Smooth muscle cell (in vitro differentiated cells): ENCODE measurements at regions not wholly inside any gene's neighbourhood (a gene's known extent, or its start where the extent isn't known, plus 50 kb on each side); places are given as distances from the start of the nearest gene placed in this dataset.

ENCODE experiments used
- DNase-seq: peaks from one replicate; lab custom pipeline; 2025; ENCODE audit not compliant: unreplicated experiment; lab: John Stamatoyannopoulos, UW
- H2AFZ ChIP-seq: fragments of 200-600 bp; sonication (generic); 2 replicates; pipeline ENCODE4 v1.6.0; 2016; ENCODE audit warnings: antibody characterized with exemption, low read depth, mild to moderate bottlenecking
- H3F3A ChIP-seq: fragments of 200-600 bp; sonication (generic); 2 replicates; pipeline ENCODE4 v1.6.0; 2017; ENCODE audit warnings: antibody characterized with exemption, low read depth
- H3K27ac ChIP-seq: fragments of 200-600 bp; sonication (generic); 2 replicates; pipeline ENCODE4 v1.5.1; 2016; ENCODE audit warnings: low read depth, mild to moderate bottlenecking
- H3K27me3 ChIP-seq: fragments of 200-600 bp; sonication (generic); 2 replicates; pipeline ENCODE4 v1.6.1; 2016; ENCODE audit warnings: low read depth, mild to moderate bottlenecking
- H3K36me3 ChIP-seq: fragments of 200-600 bp; sonication (generic); 2 replicates; pipeline ENCODE4 v1.5.1; 2016; ENCODE audit warnings: low read depth
- H3K4me1 ChIP-seq: fragments of 200-600 bp; sonication (generic); 2 replicates; pipeline ENCODE4 v1.5.1; 2016; ENCODE audit warnings: low read depth
- H3K4me2 ChIP-seq: fragments of 200-600 bp; sonication (generic); 2 replicates; pipeline ENCODE4 v1.6.0; 2016; ENCODE audit warnings: mild to moderate bottlenecking
- H3K4me3 ChIP-seq: fragments of 200-600 bp; sonication (generic); 2 replicates; pipeline ENCODE4 v1.5.1; 2016; ENCODE audit warnings: mild to moderate bottlenecking
- H3K79me2 ChIP-seq: fragments of 200-600 bp; sonication (generic); 2 replicates; pipeline ENCODE4 v1.6.0; 2016; ENCODE audit warnings: low read depth, mild to moderate bottlenecking
- H3K9ac ChIP-seq: fragments of 200-600 bp; sonication (generic); 2 replicates; pipeline ENCODE4 v1.6.0; 2016; ENCODE audit warnings: low read depth
- H3K9me3 ChIP-seq: fragments of 200-600 bp; sonication (generic); replicated peaks from 2 replicates; pipeline ENCODE4 v1.5.1; 2016; ENCODE audit warnings: low read depth
- H4K20me1 ChIP-seq: fragments of 200-600 bp; sonication (generic); 2 replicates; pipeline ENCODE4 v1.6.0; 2016; ENCODE audit warnings: low read depth
- CTCF ChIP-seq: fragments of 200-600 bp; sonication (generic); IDR thresholded peaks from 2 replicates; pipeline ENCODE4 v1.5.1; 2017; ENCODE audit warnings: borderline replicate concordance, mild to moderate bottlenecking, antibody characterized with exemption; ENCODE audit not compliant: insufficient read depth, poor library complexity, severe bottlenecking
- WGBS: methylation state at CpG from one replicate; pipeline ENCODE4 v1.1.7; 2016; ENCODE audit warnings: low lambda C conversion rate; 5-methylcytosine and 5-hydroxymethylcytosine counted together

- no peaks in the 10 kb centered on the region for H3K36me3 ChIP-seq
- H3K27me3 ChIP-seq, result no peaks in the 10 kb centered on the region
- no peaks in the 10 kb centered on the region for H3K9me3 ChIP-seq
- no peak overlapping the region for H3K9ac ChIP-seq
- no peaks in the 10 kb centered on the region for H4K20me1 ChIP-seq
- H3K4me1 ChIP-seq, result peaks cover 46% of the 10 kb centered on the region
- no peak overlapping the region for H3K4me3 ChIP-seq
- WGBS, result 59% methylated on average over 12 of the region's 12 CpGs
- no peaks in the 10 kb centered on the region for H3K79me2 ChIP-seq
- no peak for DNase-seq
- H3K4me2 ChIP-seq, result peak overlapping the region; percentile 76
- no peak for TF ChIP-seq CTCF
- H3K27ac ChIP-seq, result peak overlapping the region; percentile 95
- peak overlapping the region; percentile 0 for H2AFZ ChIP-seq
- H3F3A ChIP-seq, result peaks cover 23% of the 10 kb centered on the region
These were observed 157.8 kb upstream of the SALL4 start for GRCh38 chr20:51960047-51960675.

GRCh38 chr20:51959066-51959542 lies 156.8 kb upstream of the SALL4 start:
- no peak overlapping the region for H3K9ac ChIP-seq
- no peaks in the 10 kb centered on the region for H3K36me3 ChIP-seq
- H2AFZ ChIP-seq, result no peak overlapping the region
- no peaks in the 10 kb centered on the region for H3K27me3 ChIP-seq
- H3K4me3 ChIP-seq, result peak overlapping the region; percentile 17
- DNase-seq, result no peak
- TF ChIP-seq CTCF, result no peak
- peaks cover 46% of the 10 kb centered on the region for H3K4me1 ChIP-seq
- no peaks in the 10 kb centered on the region for H4K20me1 ChIP-seq
- peak overlapping the region; percentile 76 for H3K4me2 ChIP-seq
- peak overlapping the region; percentile 95 for H3K27ac ChIP-seq
- H3F3A ChIP-seq, result peaks cover 23% of the 10 kb centered on the region
- no peaks in the 10 kb centered on the region for H3K9me3 ChIP-seq
- WGBS, result 13% methylated on average over 3 of the region's 3 CpGs
- no peaks in the 10 kb centered on the region for H3K79me2 ChIP-seq

GRCh38 chr20:51958099-51959065 lies 156.1 kb upstream of the SALL4 start:
- H3F3A ChIP-seq, result peaks cover 23% of the 10 kb centered on the region
- H3K9me3 ChIP-seq, result no peaks in the 10 kb centered on the region
- H3K4me2 ChIP-seq, result peak overlapping the region; percentile 76
- TF ChIP-seq CTCF, result no peak
- no peak overlapping the region for H3K9ac ChIP-seq
- H4K20me1 ChIP-seq, result no peaks in the 10 kb centered on the region
- no peaks in the 10 kb centered on the region for H3K27me3 ChIP-seq
- no peak for DNase-seq
- peak overlapping the region; percentile 95 for H3K27ac ChIP-seq
- WGBS, result 29% methylated on average over 11 of the region's 11 CpGs
- peaks cover 46% of the 10 kb centered on the region for H3K4me1 ChIP-seq
- H3K4me3 ChIP-seq, result peak overlapping the region; percentile 17
- no peaks in the 10 kb centered on the region for H3K36me3 ChIP-seq
- H3K79me2 ChIP-seq, result no peaks in the 10 kb centered on the region
- peak overlapping the region; percentile 23 for H2AFZ ChIP-seq
